ENCODE measurements at regions not wholly inside any gene's neighbourhood (a gene's known extent, or its start where the extent isn't known, plus 50 kb on each side); places are given as distances from the start of the nearest gene placed in this dataset.

DNA sequence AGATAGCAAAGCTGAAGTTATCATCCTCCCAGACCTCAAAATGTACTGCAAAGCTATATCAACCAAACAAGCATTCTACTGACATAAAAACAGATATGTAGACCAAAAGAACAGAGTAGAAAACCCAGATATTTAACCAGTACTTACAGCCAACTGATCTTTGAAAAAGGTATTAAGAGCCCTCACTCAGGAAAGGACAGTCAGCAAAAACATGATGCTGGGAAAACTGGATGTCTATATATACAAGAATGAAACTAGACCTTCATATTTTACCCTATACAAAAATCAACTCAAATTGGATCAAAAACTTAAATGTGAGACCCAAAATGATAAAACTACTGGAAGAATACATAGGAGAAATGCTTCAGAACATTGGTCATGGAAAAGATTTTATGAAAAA is 87.5 kb upstream of the MME start:
- TF ChIP-seq, protein P1, sequence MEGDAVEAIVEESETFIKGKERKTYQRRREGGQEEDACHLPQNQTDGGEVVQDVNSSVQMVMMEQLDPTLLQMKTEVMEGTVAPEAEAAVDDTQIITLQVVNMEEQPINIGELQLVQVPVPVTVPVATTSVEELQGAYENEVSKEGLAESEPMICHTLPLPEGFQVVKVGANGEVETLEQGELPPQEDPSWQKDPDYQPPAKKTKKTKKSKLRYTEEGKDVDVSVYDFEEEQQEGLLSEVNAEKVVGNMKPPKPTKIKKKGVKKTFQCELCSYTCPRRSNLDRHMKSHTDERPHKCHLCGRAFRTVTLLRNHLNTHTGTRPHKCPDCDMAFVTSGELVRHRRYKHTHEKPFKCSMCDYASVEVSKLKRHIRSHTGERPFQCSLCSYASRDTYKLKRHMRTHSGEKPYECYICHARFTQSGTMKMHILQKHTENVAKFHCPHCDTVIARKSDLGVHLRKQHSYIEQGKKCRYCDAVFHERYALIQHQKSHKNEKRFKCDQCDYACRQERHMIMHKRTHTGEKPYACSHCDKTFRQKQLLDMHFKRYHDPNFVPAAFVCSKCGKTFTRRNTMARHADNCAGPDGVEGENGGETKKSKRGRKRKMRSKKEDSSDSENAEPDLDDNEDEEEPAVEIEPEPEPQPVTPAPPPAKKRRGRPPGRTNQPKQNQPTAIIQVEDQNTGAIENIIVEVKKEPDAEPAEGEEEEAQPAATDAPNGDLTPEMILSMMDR (IDR thresholded peaks at IDR 0.05) = no peak
- no peak for TF ChIP-seq POLR2A (IDR thresholded peaks at IDR 0.05)
